ENCODE measurements at regions not wholly inside any gene's neighbourhood (a gene's known extent, or its start where the extent isn't known, plus 50 kb on each side); places are given as distances from the start of the nearest gene placed in this dataset.

GRCh38 chr9:25613709-25614108 lies 64.5 kb downstream of the TUSC1 start:
- no peak for ATAC-seq
- H3K27ac Mint-ChIP-seq: no peak overlapping the region
- peaks cover 4 to 5% of the 10 kb centered on the region in 2 donors for H3K36me3 Mint-ChIP-seq
- peaks cover 4 to 9% of the 10 kb centered on the region in 2 donors for H3K9me3 Mint-ChIP-seq
- DNase-seq (ENCODE audit: low spot score in 2 of 2): no peak

GRCh38 chr9:25603106-25603505 lies 75.1 kb downstream of the TUSC1 start:
- Mint-ChIP-seq H3K36me3 (no peaks in the 10 kb centered on the region), H3K27ac (no peak overlapping the region), H3K9me3 (peaks cover 9 to 27% of the 10 kb centered on the region in 2 donors)
- DNase-seq (ENCODE audit: low spot score in 2 of 2) (no peak), ATAC-seq (no peak)

- no peak overlapping the region for H3K27ac Mint-ChIP-seq
- no peaks in the 10 kb centered on the region for H3K36me3 Mint-ChIP-seq
- no peak for DNase-seq (ENCODE audit: low spot score in 2 of 2)
- peaks cover 9 to 28% of the 10 kb centered on the region in 2 donors for H3K9me3 Mint-ChIP-seq
- no peak for ATAC-seq
Measured at GRCh38 chr9:25602400-25603044, 75.7 kb downstream of the TUSC1 start.

- Mint-ChIP-seq H3K9me3 (peaks cover 9 to 26% of the 10 kb centered on the region in 2 donors), H3K36me3 (no peaks in the 10 kb centered on the region)
- ATAC-seq: no peak
Measured at GRCh38 chr9:25600501-25600900, 77.7 kb downstream of the TUSC1 start.

GRCh38 chr9:25584611-25585010 lies 93.6 kb downstream of the TUSC1 start:
- ATAC-seq (no peak), DNase-seq (ENCODE audit: low spot score in 2 of 2) (no peak)
- Mint-ChIP-seq H3K27ac (no peak overlapping the region), H3K36me3 (peaks cover 0 to 13% of the 10 kb centered on the region in 2 donors), H3K9me3 (peaks cover 21 to 25% of the 10 kb centered on the region in 2 donors)

More at GRCh38 chr9:25600501-25600900, 77.7 kb downstream of the TUSC1 start:
- DNase-seq (ENCODE audit: low spot score in 2 of 2): no peak
- H3K27ac Mint-ChIP-seq: no peak overlapping the region

- Mint-ChIP-seq H3K9me3 (peaks cover 5 to 22% of the 10 kb centered on the region in 2 donors), H3K27ac (no peak overlapping the region), H3K36me3 (no peaks in the 10 kb centered on the region)
- no peak for DNase-seq (ENCODE audit: low spot score in 2 of 2)
- ATAC-seq: no peak
Measured at GRCh38 chr9:25573281-25573680, 105.0 kb downstream of the TUSC1 start.

GRCh38 chr9:25571491-25571890 lies 106.8 kb downstream of the TUSC1 start:
- ATAC-seq (no peak), DNase-seq (ENCODE audit: low spot score in 2 of 2) (no peak)
- Mint-ChIP-seq H3K27ac (no peak overlapping the region), H3K36me3 (no peaks in the 10 kb centered on the region), H3K9me3 (peaks cover 5 to 22% of the 10 kb centered on the region in 2 donors)

- ATAC-seq: no peak
- Mint-ChIP-seq H3K36me3 (no peaks in the 10 kb centered on the region), H3K9me3 (peaks cover 5 to 22% of the 10 kb centered on the region in 2 donors), H3K27ac (no peak overlapping the region)
- DNase-seq (ENCODE audit: low spot score in 2 of 2): no peak
Measured at GRCh38 chr9:25570802-25571201, 107.4 kb downstream of the TUSC1 start.

- DNase-seq (ENCODE audit: low spot score in 2 of 2) (no peak), ATAC-seq (no peak)
- H3K27ac Mint-ChIP-seq: no peak overlapping the region
- peaks cover 9 to 11% of the 10 kb centered on the region in 2 donors for H3K9me3 Mint-ChIP-seq
- no peaks in the 10 kb centered on the region for H3K36me3 Mint-ChIP-seq
Measured at GRCh38 chr9:25562101-25562500, 116.1 kb downstream of the TUSC1 start.

- ATAC-seq (no peak), DNase-seq (ENCODE audit: low spot score in 2 of 2) (no peak)
- peaks cover 0 to 4% of the 10 kb centered on the region in 2 donors for H3K9me3 Mint-ChIP-seq
- H3K36me3 Mint-ChIP-seq: no peaks in the 10 kb centered on the region
- H3K27ac Mint-ChIP-seq: no peak overlapping the region
Measured at GRCh38 chr9:25557645-25558300, 120.5 kb downstream of the TUSC1 start.

GRCh38 chr9:25556540-25556939 lies 121.7 kb downstream of the TUSC1 start:
- H3K9me3 Mint-ChIP-seq: peaks cover 0 to 8% of the 10 kb centered on the region in 2 donors
- DNase-seq (ENCODE audit: low spot score in 2 of 2) (no peak), ATAC-seq (no peak)
- H3K36me3 Mint-ChIP-seq: no peaks in the 10 kb centered on the region
- H3K27ac Mint-ChIP-seq: no peak overlapping the region

GRCh38 chr9:25548847-25549246 lies 129.4 kb downstream of the TUSC1 start:
- ATAC-seq (no peak), DNase-seq (ENCODE audit: low spot score in 2 of 2) (no peak)
- no peaks in the 10 kb centered on the region for H3K36me3 Mint-ChIP-seq
- H3K27ac Mint-ChIP-seq: no peak overlapping the region
- peaks cover 0 to 9% of the 10 kb centered on the region in 2 donors for H3K9me3 Mint-ChIP-seq

GRCh38 chr9:25543806-25544205 lies 134.4 kb downstream of the TUSC1 start:
- Mint-ChIP-seq H3K36me3 (no peaks in the 10 kb centered on the region), H3K9me3 (peaks cover 8% of the 10 kb centered on the region in 2 donors), H3K27ac (no peak overlapping the region)
- ATAC-seq (no peak), DNase-seq (ENCODE audit: low spot score in 2 of 2) (no peak)

- peaks cover 12 to 13% of the 10 kb centered on the region in 2 donors for H3K9me3 Mint-ChIP-seq
- no peaks in the 10 kb centered on the region for H3K36me3 Mint-ChIP-seq
- ATAC-seq (no peak), DNase-seq (ENCODE audit: low spot score in 2 of 2) (no peak)
- no peak overlapping the region for H3K27ac Mint-ChIP-seq
Measured at GRCh38 chr9:25542319-25542718, 135.9 kb downstream of the TUSC1 start.

GRCh38 chr9:25537808-25538207 lies 140.4 kb downstream of the TUSC1 start:
- DNase-seq (ENCODE audit: low spot score in 2 of 2) (no peak), ATAC-seq (no peak)
- Mint-ChIP-seq H3K9me3 (peaks cover 15 to 18% of the 10 kb centered on the region in 2 donors), H3K27ac (no peak overlapping the region), H3K36me3 (no peaks in the 10 kb centered on the region)

GRCh38 chr9:25519286-25519685 lies 159.0 kb downstream of the TUSC1 start:
- no peak overlapping the region for H3K27ac Mint-ChIP-seq
- H3K9me3 Mint-ChIP-seq: peaks cover 7 to 10% of the 10 kb centered on the region in 2 donors
- no peaks in the 10 kb centered on the region for H3K36me3 Mint-ChIP-seq
- no peak for ATAC-seq
- no peak for DNase-seq (ENCODE audit: low spot score in 2 of 2)

- Mint-ChIP-seq H3K9me3 (peaks cover 18 to 22% of the 10 kb centered on the region in 2 donors), H3K36me3 (peaks cover 0 to 9% of the 10 kb centered on the region in 2 donors), H3K27ac (no peak overlapping the region)
- no peak for DNase-seq (ENCODE audit: low spot score in 2 of 2)
- ATAC-seq: no peak
Measured at GRCh38 chr9:25517701-25518100, 160.5 kb downstream of the TUSC1 start.

- DNase-seq (ENCODE audit: low spot score in 2 of 2): no peak
- peaks cover 0 to 9% of the 10 kb centered on the region in 2 donors for H3K36me3 Mint-ChIP-seq
- peaks cover 23 to 30% of the 10 kb centered on the region in 2 donors for H3K9me3 Mint-ChIP-seq
- ATAC-seq: no peak
- H3K27ac Mint-ChIP-seq: no peak overlapping the region
Measured at GRCh38 chr9:25513509-25514033, 164.7 kb downstream of the TUSC1 start.
